ENCODE measurements at regions not wholly inside any gene's neighbourhood (a gene's known extent, or its start where the extent isn't known, plus 50 kb on each side); places are given as distances from the start of the nearest gene placed in this dataset.

GRCh38 chr7:81616951-81617350 is 152.9 kb downstream of the HGF start:
- TF ChIP-seq RAD21 (IDR thresholded peaks at IDR 0.05; ENCODE audit: low read depth) (no peak), USF1 (IDR thresholded peaks at IDR 0.05) (no peak), TAF1 (IDR thresholded peaks at IDR 0.05; ENCODE audit: low read depth) (no peak), TEAD4 (IDR thresholded peaks at IDR 0.05) (no peak), REST (IDR thresholded peaks at IDR 0.05; ENCODE audit: low read depth) (no peak), MAX (IDR thresholded peaks at IDR 0.05) (no peak), YY1 (IDR thresholded peaks at IDR 0.05; ENCODE audit: low read depth) (no peak), CEBPB (IDR thresholded peaks at IDR 0.05) (no peak), EGR1 (IDR thresholded peaks at IDR 0.05) (no peak), ZBTB7A (IDR thresholded peaks at IDR 0.05; ENCODE audit: low read depth) (no peak), TCF12 (IDR thresholded peaks at IDR 0.05; ENCODE audit: low read depth) (no peak), FOXM1 (IDR thresholded peaks at IDR 0.05; ENCODE audit: borderline replicate concordance, low read depth) (no peak), CREB1 (IDR thresholded peaks at IDR 0.05; ENCODE audit: low read depth) (no peak), EP300 (IDR thresholded peaks at IDR 0.05; ENCODE audit: borderline replicate concordance) (no peak), NFIC (IDR thresholded peaks at IDR 0.05) (no peak)

- no peak for TF ChIP-seq RAD21 (IDR thresholded peaks at IDR 0.05; ENCODE audit: low read depth)
- TF ChIP-seq YY1 (IDR thresholded peaks at IDR 0.05; ENCODE audit: low read depth) = no peak
- no peak for TF ChIP-seq EP300 (IDR thresholded peaks at IDR 0.05; ENCODE audit: borderline replicate concordance)
- no peak for TF ChIP-seq ZBTB7A (IDR thresholded peaks at IDR 0.05; ENCODE audit: low read depth)
- no peak for TF ChIP-seq NFIC (IDR thresholded peaks at IDR 0.05)
- no peak for TF ChIP-seq MAX (IDR thresholded peaks at IDR 0.05)
- TF ChIP-seq CEBPB (IDR thresholded peaks at IDR 0.05) = no peak
- TF ChIP-seq USF1 (IDR thresholded peaks at IDR 0.05) = no peak
- no peak for TF ChIP-seq REST (IDR thresholded peaks at IDR 0.05; ENCODE audit: low read depth)
- no peak for TF ChIP-seq EGR1 (IDR thresholded peaks at IDR 0.05)
- TF ChIP-seq TEAD4 (IDR thresholded peaks at IDR 0.05) = no peak
- TF ChIP-seq TCF12 (IDR thresholded peaks at IDR 0.05; ENCODE audit: low read depth) = no peak
- TF ChIP-seq CREB1 (IDR thresholded peaks at IDR 0.05; ENCODE audit: low read depth) = no peak
- TF ChIP-seq TAF1 (IDR thresholded peaks at IDR 0.05; ENCODE audit: low read depth) = no peak
- no peak for TF ChIP-seq FOXM1 (IDR thresholded peaks at IDR 0.05; ENCODE audit: borderline replicate concordance, low read depth)
Measured at GRCh38 chr7:81611805-81612204, 158.0 kb downstream of the HGF start.

GRCh38 chr7:81611040-81611439 is 158.8 kb downstream of the HGF start:
- TF ChIP-seq CEBPB (IDR thresholded peaks at IDR 0.05) = no peak

GRCh38 chr7:81608748-81609382 is 161.0 kb downstream of the HGF start:
- TF ChIP-seq MAX (IDR thresholded peaks at IDR 0.05) (no peak), RAD21 (IDR thresholded peaks at IDR 0.05; ENCODE audit: low read depth) (no peak), ZBTB7A (IDR thresholded peaks at IDR 0.05; ENCODE audit: low read depth) (no peak), REST (IDR thresholded peaks at IDR 0.05; ENCODE audit: low read depth) (no peak), EGR1 (IDR thresholded peaks at IDR 0.05) (no peak), TEAD4 (IDR thresholded peaks at IDR 0.05) (no peak), CREB1 (IDR thresholded peaks at IDR 0.05; ENCODE audit: low read depth) (no peak), FOXM1 (IDR thresholded peaks at IDR 0.05; ENCODE audit: borderline replicate concordance, low read depth) (no peak), USF1 (IDR thresholded peaks at IDR 0.05) (no peak), TCF12 (IDR thresholded peaks at IDR 0.05; ENCODE audit: low read depth) (no peak), NFIC (IDR thresholded peaks at IDR 0.05) (no peak)

All from Ishikawa (cell line).